ENCODE measurements at regions not wholly inside any gene's neighbourhood (a gene's known extent, or its start where the extent isn't known, plus 50 kb on each side); places are given as distances from the start of the nearest gene placed in this dataset.

DNA sequence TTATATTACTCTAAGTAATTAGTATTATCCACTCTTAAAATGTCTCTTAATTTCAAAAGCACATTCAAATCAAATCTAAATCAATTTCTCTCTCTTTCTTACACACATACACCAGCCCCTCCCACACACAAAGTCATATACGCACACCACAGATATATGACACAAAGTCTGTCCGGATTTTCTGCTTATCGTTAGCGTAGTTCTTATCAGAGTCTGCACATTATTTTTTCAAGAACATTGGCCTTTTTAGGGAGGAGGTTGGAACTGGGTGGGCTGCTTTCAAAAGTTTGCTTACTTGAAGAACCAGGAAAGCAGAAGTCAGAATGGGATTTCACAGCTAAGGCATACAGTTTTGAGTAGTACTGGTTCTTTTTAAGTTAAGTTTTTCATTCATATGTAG is 387.6 kb upstream of the CHRM2 start:
- Mint-ChIP-seq H3K27me3 (ENCODE audit: low read depth) (no peaks in the 10 kb centered on the region), H3K4me3 (no peak overlapping the region), H3K4me1 (peaks cover 20 to 28% of the 10 kb centered on the region in 2 experiments), H3K36me3 (ENCODE audit: insufficient read depth in 1 of 3, low read depth in 3 of 3) (no peaks in the 10 kb centered on the region; a peak in 1 of 7 replicates), H3K27ac (no peak overlapping the region), H3K9me3 (no peaks in the 10 kb centered on the region; a peak in 1 of 5 replicates)
- no peak overlapping the region for H3K23ac ChIP-seq (ENCODE audit: insufficient read length, low read depth, low read length)
- no peak overlapping the region for H4K91ac ChIP-seq (ENCODE audit: insufficient read length, low read depth, low read length)
- H3K18ac ChIP-seq (ENCODE audit: insufficient read length, low read depth, low read length) = no peak overlapping the region
- H3K23me2 ChIP-seq (ENCODE audit: insufficient read length, low read depth, low read length, poor library complexity, severe bottlenecking) = no peaks in the 10 kb centered on the region
- H3K79me2 ChIP-seq (ENCODE audit: insufficient read depth, low read length) = no peaks in the 10 kb centered on the region
- no peak overlapping the region for H2BK5ac ChIP-seq (ENCODE audit: insufficient read length, low read length)
- H2BK12ac ChIP-seq (ENCODE audit: insufficient read length, low read depth, low read length) = no peak overlapping the region
- H3K56ac ChIP-seq (ENCODE audit: insufficient read length, low read depth, low read length) = no peak overlapping the region
- H3K9me3 ChIP-seq (ENCODE audit: control insufficient read depth, low read depth, low read length) = no peaks in the 10 kb centered on the region
- H3T11ph ChIP-seq (ENCODE audit: low read length) = no peak overlapping the region
- no peak overlapping the region for H4K5ac ChIP-seq (ENCODE audit: insufficient read length, low read depth, low read length)
- no peak for DNase-seq
- no peak overlapping the region for H2BK20ac ChIP-seq (ENCODE audit: low read depth, low read length, poor library complexity, severe bottlenecking)
- no peaks in the 10 kb centered on the region; the same call in 1 of the 2 replicates for H3K27me3 ChIP-seq (ENCODE audit: insufficient read depth, low read length)
- no peaks in the 10 kb centered on the region for H4K20me1 ChIP-seq (ENCODE audit: control insufficient read depth, insufficient read depth, insufficient read length)
- no peak overlapping the region for H2BK15ac ChIP-seq (ENCODE audit: low read depth, low read length)
- H3K4me1 ChIP-seq (ENCODE audit: insufficient read depth, low read length) = peaks cover 5% of the 10 kb centered on the region; the same call in 1 of the 2 replicates
- H3K4me2 ChIP-seq (ENCODE audit: insufficient read depth, insufficient read length, low read length) = no peak overlapping the region
- H2AK5ac ChIP-seq (ENCODE audit: insufficient read length, low read length) = no peak overlapping the region
- no peak overlapping the region for H3K9ac ChIP-seq (ENCODE audit: extremely low read depth, insufficient read length, low read length)
- H4K8ac ChIP-seq (replicated peaks; ENCODE audit: insufficient read length, low read depth, low read length) = no peak overlapping the region
- TF ChIP-seq, protein P1, sequence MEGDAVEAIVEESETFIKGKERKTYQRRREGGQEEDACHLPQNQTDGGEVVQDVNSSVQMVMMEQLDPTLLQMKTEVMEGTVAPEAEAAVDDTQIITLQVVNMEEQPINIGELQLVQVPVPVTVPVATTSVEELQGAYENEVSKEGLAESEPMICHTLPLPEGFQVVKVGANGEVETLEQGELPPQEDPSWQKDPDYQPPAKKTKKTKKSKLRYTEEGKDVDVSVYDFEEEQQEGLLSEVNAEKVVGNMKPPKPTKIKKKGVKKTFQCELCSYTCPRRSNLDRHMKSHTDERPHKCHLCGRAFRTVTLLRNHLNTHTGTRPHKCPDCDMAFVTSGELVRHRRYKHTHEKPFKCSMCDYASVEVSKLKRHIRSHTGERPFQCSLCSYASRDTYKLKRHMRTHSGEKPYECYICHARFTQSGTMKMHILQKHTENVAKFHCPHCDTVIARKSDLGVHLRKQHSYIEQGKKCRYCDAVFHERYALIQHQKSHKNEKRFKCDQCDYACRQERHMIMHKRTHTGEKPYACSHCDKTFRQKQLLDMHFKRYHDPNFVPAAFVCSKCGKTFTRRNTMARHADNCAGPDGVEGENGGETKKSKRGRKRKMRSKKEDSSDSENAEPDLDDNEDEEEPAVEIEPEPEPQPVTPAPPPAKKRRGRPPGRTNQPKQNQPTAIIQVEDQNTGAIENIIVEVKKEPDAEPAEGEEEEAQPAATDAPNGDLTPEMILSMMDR (conservative IDR thresholded peaks at IDR 0.05) = no peak
- H3K4ac ChIP-seq (ENCODE audit: low read depth, low read length) = no peak overlapping the region
- no peak overlapping the region for H2AFZ ChIP-seq (ENCODE audit: low read length)
- H2BK120ac ChIP-seq (ENCODE audit: low read depth, low read length, poor library complexity, severe bottlenecking) = no peak overlapping the region
- WGBS (ENCODE audit: extremely low coverage, insufficient read length, low lambda C conversion rate) = 100% methylated on average over 1 of the region's 4 CpGs
- H3K79me1 ChIP-seq (ENCODE audit: insufficient read depth, low read depth, low read length, poor library complexity, severe bottlenecking) = no peaks in the 10 kb centered on the region
- no peak overlapping the region for H3K14ac ChIP-seq (ENCODE audit: insufficient read depth, low read length)
- H3K27ac ChIP-seq (ENCODE audit: insufficient read length, low read depth, low read length) = no peak overlapping the region
